K562 (cell line): ENCODE measurements at regions not wholly inside any gene's neighbourhood (a gene's known extent, or its start where the extent isn't known, plus 50 kb on each side); places are given as distances from the start of the nearest gene placed in this dataset.

ENCODE experiments used
- ATAC-seq: fragments of 200-7000 bp; cut with Tn5 transposase; 3 replicates; pipeline ENCODE4 v1.9.1; 2020; ENCODE audit warnings: moderate library complexity
- BruUV-seq: library from RNA; stranded (reverse); fragments of 400-500 nt; replicated peaks from 2 replicates; lab custom pipeline; 2021; lab: Mats Ljungman, UMichigan
- CTCF ChIA-PET: fragments of 300-600 bp; formaldehyde crosslinking; extraction: SDS; loops from one replicate; lab custom pipeline; 2021; ENCODE audit warnings: low intra/inter-chr PET ratio; lab: Yijun Ruan, JAX
- POLR2A ChIA-PET: fragments of 300-600, 350-650 bp; sonication (Branson Sonifier 250); formaldehyde crosslinking; extraction: SDS; loops from one replicate; lab custom pipeline; 2021; ENCODE audit warnings: antibody characterized with exemption, inconsistent platforms; lab: Yijun Ruan, JAX
- DNase-seq, 4 experiments: peaks; one replicate each; pipeline versions ENCODE4 v3.0.0 to v3.0.0-alpha.2; 2011 to 2018; ENCODE audit warnings: low spot score in 3 of 4, mixed read lengths in 3 of 4; ENCODE audit errors: extremely low read depth in 1 of 4
- FAIRE-seq: peaks from 2 replicates; lab custom pipeline; 2011; peaks lifted over from hg19 to GRCh38; lab: Jason Lieb, UNC
- H2AFZ ChIP-seq: 2 replicates; pipeline ENCODE4 v1.6.0; 2011; ENCODE audit warnings: low read depth, low read length, control low read depth, inconsistent platforms
- H3K27ac ChIP-seq: fragments of 200-600 bp; 3 replicates; pipeline ENCODE4 v1.8.0; 2011; ENCODE audit warnings: low read depth, mild to moderate bottlenecking, control low read depth, inconsistent platforms, low read length, moderate library complexity, mixed read lengths; ENCODE audit errors: extremely low read depth
- H3K27me3 ChIP-seq, 2 experiments: fragments of 300-600 bp in 1 of 2; 2 replicates in 1 of 2; 3 replicates in 1 of 2; pipeline versions ENCODE4 v1.6.0 to v1.8.0; 2011; ENCODE audit warnings: inconsistent platforms in 2 of 2, low read length in 2 of 2, mild to moderate bottlenecking in 1 of 2, mixed read lengths in 1 of 2, moderate library complexity in 1 of 2; ENCODE audit not compliant: control insufficient read depth in 2 of 2, insufficient read depth in 2 of 2
- H3K36me3 ChIP-seq: fragments of 300-600 bp; 3 replicates; pipeline ENCODE4 v1.8.0; 2011; ENCODE audit warnings: mild to moderate bottlenecking, low read length, inconsistent platforms; ENCODE audit not compliant: control insufficient read depth, insufficient read depth
- H3K4me1 ChIP-seq, 2 experiments: fragments of 200-600 bp in 1 of 2; replicated peaks in 1 of 2; 2 replicates in 1 of 2; 3 replicates in 1 of 2; pipeline versions ENCODE4 v1.5.1 to v1.8.0; 2011; ENCODE audit warnings: inconsistent platforms in 2 of 2, low read length in 2 of 2, mild to moderate bottlenecking in 1 of 2, mixed read lengths in 1 of 2, moderate library complexity in 1 of 2; ENCODE audit not compliant: control insufficient read depth in 2 of 2, insufficient read depth in 2 of 2
- H3K4me2 ChIP-seq: 2 replicates; pipeline ENCODE4 v1.6.1; 2011; ENCODE audit warnings: low read length, control low read depth, inconsistent platforms, mixed read lengths; ENCODE audit not compliant: insufficient read depth
- H3K4me3 ChIP-seq: fragments of 200-600 bp; sonication (generic), shearing (Covaris generic); 2 replicates; pipeline ENCODE4 v1.5.1; 2016; ENCODE audit warnings: control low read depth, inconsistent platforms
- H3K79me2 ChIP-seq: fragments of 200-600 bp; 3 replicates; pipeline ENCODE4 v1.8.0; 2011; ENCODE audit warnings: low read length, inconsistent platforms; ENCODE audit not compliant: control insufficient read depth, insufficient read depth
- H3K9ac ChIP-seq, 2 experiments: 2 replicates each; pipeline versions ENCODE4 v1.6.0 to v1.6.1; 2011; ENCODE audit warnings: low read depth in 2 of 2, low read length in 2 of 2, control low read depth in 1 of 2, inconsistent platforms in 1 of 2, mild to moderate bottlenecking in 1 of 2, mixed read lengths in 1 of 2; ENCODE audit not compliant: insufficient read depth in 1 of 2
- H3K9me1 ChIP-seq: one replicate; pipeline ENCODE4 v1.6.0; 2011; ENCODE audit warnings: inconsistent platforms, mild to moderate bottlenecking, low read length, moderate library complexity; ENCODE audit not compliant: control insufficient read depth, insufficient read depth
- H3K9me3 ChIP-seq: replicated peaks from 2 replicates; pipeline ENCODE4 v1.5.1; 2011; ENCODE audit warnings: low read depth, low read length, inconsistent platforms; ENCODE audit not compliant: control insufficient read depth, insufficient read depth
- H4K20me1 ChIP-seq: replicated peaks from 2 replicates; pipeline ENCODE4 v1.6.1; 2011; ENCODE audit warnings: low read length, inconsistent platforms, mixed read lengths; ENCODE audit not compliant: control insufficient read depth, insufficient read depth
- FOS ChIP-seq: IDR thresholded peaks from 3 replicates; pipeline ENCODE4 v1.6.1; 2011; ENCODE audit not compliant: insufficient read length; ENCODE audit errors: extremely low read depth
- FOXA1 ChIP-seq: fragments of 450-650 bp; IDR thresholded peaks from 2 replicates; pipeline ENCODE4 v1.6.1; 2016; ENCODE audit warnings: mild to moderate bottlenecking, borderline replicate concordance
- SMARCE1 ChIP-seq: fragments of 450-650 bp; IDR thresholded peaks from 2 replicates; pipeline ENCODE4 v1.7.1; 2016; ENCODE audit warnings: mild to moderate bottlenecking
- THRAP3 ChIP-seq: fragments of 450-650 bp; IDR thresholded peaks from 2 replicates; pipeline ENCODE4 v1.6.1; 2016; ENCODE audit warnings: mild to moderate bottlenecking, inconsistent platforms, borderline replicate concordance
- ZNF232 ChIP-seq: sonication (generic); formaldehyde crosslinking; IDR thresholded peaks from 2 replicates; pipeline ENCODE4 v1.8.0; 2022; ENCODE audit warnings: mild to moderate bottlenecking, missing genetic modification reagents
- WGBS: fragments of 100-300 bp; shearing (Covaris generic); methylation state at CpG from one replicate; pipeline ENCODE4 v1.1.6; 2016; ENCODE audit warnings: low coverage, mixed read lengths; ENCODE audit not compliant: insufficient coverage; ENCODE audit errors: missing lambda C conversion rate; 5-methylcytosine and 5-hydroxymethylcytosine counted together
- in situ Hi-C: fragments of 300-500 bp; cut with MboI; formaldehyde crosslinking; loops from 4 replicates; pipeline ENCODE4 v1.15.0; 2018; ENCODE audit warnings: inconsistent platforms, mixed read lengths
- intact Hi-C: fragments of 100-400 bp; cut with micrococcal nuclease; formaldehyde crosslinking; loops from 2 replicates; pipeline ENCODE4 v1.14.2; 2022
- TF ChIP-seq, protein P1 (sequence below), 2 experiments: fragments of 450-650 bp in 1 of 2; sonication (generic) in 1 of 2; formaldehyde crosslinking in 1 of 2; IDR thresholded peaks in 1 of 2; conservative IDR thresholded peaks in 1 of 2; 2 replicates each; pipeline versions ENCODE4 v1.6.1 to v1.8.1; 2016 to 2023; ENCODE audit warnings: mild to moderate bottlenecking in 2 of 2, moderate library complexity in 2 of 2, inconsistent platforms in 1 of 2, missing genetic modification reagents in 1 of 2
- TF ChIP-seq, protein P2 (sequence below): fragments of 250-450 bp; sonication (Bioruptor Pico); IDR thresholded peaks from 2 replicates; pipeline ENCODE4 v1.5.0; 2021; ENCODE audit warnings: mild to moderate bottlenecking, borderline replicate concordance
- TF ChIP-seq, protein P3 (sequence below): fragments of 450-650 bp; IDR thresholded peaks from 2 replicates; pipeline ENCODE4 v1.6.1; 2016; ENCODE audit warnings: low read depth
- TF ChIP-seq, protein P4 (sequence below): sonication (generic); IDR thresholded peaks from 2 replicates; pipeline ENCODE4 v1.6.1; 2016

DNA sequence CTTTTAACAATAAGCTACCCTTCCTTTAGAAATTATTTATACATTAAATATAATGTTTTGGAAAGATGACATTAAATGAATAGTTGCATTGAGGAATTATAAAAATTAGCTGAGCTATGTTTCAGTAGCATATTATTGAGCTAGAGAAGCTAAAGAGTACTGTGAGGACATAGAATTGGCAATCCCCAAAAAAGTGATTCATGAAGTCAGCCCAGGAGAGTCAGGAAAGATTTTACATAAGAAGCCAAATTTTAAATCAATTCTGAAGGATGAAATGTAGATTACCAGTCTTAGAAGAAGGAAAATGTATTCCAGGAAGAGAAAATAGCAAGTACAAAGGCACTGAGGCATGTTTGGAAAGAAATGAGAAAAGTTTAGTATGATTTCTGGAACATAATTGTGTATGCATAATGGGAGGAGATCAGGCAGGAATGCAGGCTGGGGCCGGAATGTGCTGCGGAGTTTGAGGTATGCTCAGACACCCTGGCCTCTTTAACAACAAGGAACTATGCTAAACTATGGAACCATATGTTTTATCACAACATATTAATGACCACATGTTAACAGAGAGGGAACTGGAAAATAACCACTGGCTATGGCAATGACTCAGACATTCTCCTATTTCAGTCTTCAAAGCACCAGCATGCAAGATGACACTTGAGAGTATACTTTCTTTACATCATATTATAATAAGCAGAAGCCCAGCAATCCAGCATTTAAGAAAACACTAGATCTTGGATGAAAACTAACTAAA lies 103.3 kb upstream of the COL8A1 start:
- H3K9me1 ChIP-seq, result no peaks in the 10 kb centered on the region
- no peaks in the 10 kb centered on the region for H4K20me1 ChIP-seq
- no peaks in the 10 kb centered on the region for H3K4me1 ChIP-seq
- intact Hi-C loops (no loop called here), in situ Hi-C loops (no loop called here)
- H3K4me3 ChIP-seq, result no peak overlapping the region
- no TSS peak for BruUV-seq
- H3K9me3 ChIP-seq, result no peaks in the 10 kb centered on the region
- no peaks in the 10 kb centered on the region for H3K27me3 ChIP-seq
- ATAC-seq (no peak), FAIRE-seq (no peak), DNase-seq (no peak)
- 0% methylated on average over 2 of the region's 2 CpGs for WGBS
- no peaks in the 10 kb centered on the region for H3K36me3 ChIP-seq
- H3K9ac ChIP-seq, result no peak overlapping the region
- no peak overlapping the region for H3K4me2 ChIP-seq
- no peaks in the 10 kb centered on the region for H3K79me2 ChIP-seq
- no peak overlapping the region for H3K27ac ChIP-seq
- ChIA-PET POLR2A (interaction anchor here (0.7 kb wide), 1 partner anchor 86 kb away, joined by 3 read pairs; no protein-coding TSS in a partner anchor), CTCF (no interaction called here)
- H2AFZ ChIP-seq, result no peak overlapping the region
- TF ChIP-seq SMARCE1 (no peak), FOS (no peak), ZNF232 (no peak), THRAP3 (no peak), FOXA1 (no peak)
- TF ChIP-seq, protein P1, sequence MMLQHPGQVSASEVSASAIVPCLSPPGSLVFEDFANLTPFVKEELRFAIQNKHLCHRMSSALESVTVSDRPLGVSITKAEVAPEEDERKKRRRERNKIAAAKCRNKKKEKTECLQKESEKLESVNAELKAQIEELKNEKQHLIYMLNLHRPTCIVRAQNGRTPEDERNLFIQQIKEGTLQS (IDR thresholded peaks at IDR 0.05), result no peak
- TF ChIP-seq, protein P1 (CRISPR knock-in tag; conservative IDR thresholded peaks at IDR 0.05), result no peak
- TF ChIP-seq, protein P2, sequence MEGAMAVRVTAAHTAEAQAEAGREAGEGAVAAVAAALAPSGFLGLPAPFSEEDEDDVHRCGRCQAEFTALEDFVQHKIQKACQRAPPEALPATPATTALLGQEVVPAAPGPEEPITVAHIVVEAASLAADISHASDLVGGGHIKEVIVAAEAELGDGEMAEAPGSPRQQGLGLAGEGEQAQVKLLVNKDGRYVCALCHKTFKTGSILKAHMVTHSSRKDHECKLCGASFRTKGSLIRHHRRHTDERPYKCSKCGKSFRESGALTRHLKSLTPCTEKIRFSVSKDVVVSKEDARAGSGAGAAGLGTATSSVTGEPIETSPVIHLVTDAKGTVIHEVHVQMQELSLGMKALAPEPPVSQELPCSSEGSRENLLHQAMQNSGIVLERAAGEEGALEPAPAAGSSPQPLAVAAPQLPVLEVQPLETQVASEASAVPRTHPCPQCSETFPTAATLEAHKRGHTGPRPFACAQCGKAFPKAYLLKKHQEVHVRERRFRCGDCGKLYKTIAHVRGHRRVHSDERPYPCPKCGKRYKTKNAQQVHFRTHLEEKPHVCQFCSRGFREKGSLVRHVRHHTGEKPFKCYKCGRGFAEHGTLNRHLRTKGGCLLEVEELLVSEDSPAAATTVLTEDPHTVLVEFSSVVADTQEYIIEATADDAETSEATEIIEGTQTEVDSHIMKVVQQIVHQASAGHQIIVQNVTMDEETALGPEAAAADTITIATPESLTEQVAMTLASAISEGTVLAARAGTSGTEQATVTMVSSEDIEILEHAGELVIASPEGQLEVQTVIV, result no peak
- TF ChIP-seq, protein P3, sequence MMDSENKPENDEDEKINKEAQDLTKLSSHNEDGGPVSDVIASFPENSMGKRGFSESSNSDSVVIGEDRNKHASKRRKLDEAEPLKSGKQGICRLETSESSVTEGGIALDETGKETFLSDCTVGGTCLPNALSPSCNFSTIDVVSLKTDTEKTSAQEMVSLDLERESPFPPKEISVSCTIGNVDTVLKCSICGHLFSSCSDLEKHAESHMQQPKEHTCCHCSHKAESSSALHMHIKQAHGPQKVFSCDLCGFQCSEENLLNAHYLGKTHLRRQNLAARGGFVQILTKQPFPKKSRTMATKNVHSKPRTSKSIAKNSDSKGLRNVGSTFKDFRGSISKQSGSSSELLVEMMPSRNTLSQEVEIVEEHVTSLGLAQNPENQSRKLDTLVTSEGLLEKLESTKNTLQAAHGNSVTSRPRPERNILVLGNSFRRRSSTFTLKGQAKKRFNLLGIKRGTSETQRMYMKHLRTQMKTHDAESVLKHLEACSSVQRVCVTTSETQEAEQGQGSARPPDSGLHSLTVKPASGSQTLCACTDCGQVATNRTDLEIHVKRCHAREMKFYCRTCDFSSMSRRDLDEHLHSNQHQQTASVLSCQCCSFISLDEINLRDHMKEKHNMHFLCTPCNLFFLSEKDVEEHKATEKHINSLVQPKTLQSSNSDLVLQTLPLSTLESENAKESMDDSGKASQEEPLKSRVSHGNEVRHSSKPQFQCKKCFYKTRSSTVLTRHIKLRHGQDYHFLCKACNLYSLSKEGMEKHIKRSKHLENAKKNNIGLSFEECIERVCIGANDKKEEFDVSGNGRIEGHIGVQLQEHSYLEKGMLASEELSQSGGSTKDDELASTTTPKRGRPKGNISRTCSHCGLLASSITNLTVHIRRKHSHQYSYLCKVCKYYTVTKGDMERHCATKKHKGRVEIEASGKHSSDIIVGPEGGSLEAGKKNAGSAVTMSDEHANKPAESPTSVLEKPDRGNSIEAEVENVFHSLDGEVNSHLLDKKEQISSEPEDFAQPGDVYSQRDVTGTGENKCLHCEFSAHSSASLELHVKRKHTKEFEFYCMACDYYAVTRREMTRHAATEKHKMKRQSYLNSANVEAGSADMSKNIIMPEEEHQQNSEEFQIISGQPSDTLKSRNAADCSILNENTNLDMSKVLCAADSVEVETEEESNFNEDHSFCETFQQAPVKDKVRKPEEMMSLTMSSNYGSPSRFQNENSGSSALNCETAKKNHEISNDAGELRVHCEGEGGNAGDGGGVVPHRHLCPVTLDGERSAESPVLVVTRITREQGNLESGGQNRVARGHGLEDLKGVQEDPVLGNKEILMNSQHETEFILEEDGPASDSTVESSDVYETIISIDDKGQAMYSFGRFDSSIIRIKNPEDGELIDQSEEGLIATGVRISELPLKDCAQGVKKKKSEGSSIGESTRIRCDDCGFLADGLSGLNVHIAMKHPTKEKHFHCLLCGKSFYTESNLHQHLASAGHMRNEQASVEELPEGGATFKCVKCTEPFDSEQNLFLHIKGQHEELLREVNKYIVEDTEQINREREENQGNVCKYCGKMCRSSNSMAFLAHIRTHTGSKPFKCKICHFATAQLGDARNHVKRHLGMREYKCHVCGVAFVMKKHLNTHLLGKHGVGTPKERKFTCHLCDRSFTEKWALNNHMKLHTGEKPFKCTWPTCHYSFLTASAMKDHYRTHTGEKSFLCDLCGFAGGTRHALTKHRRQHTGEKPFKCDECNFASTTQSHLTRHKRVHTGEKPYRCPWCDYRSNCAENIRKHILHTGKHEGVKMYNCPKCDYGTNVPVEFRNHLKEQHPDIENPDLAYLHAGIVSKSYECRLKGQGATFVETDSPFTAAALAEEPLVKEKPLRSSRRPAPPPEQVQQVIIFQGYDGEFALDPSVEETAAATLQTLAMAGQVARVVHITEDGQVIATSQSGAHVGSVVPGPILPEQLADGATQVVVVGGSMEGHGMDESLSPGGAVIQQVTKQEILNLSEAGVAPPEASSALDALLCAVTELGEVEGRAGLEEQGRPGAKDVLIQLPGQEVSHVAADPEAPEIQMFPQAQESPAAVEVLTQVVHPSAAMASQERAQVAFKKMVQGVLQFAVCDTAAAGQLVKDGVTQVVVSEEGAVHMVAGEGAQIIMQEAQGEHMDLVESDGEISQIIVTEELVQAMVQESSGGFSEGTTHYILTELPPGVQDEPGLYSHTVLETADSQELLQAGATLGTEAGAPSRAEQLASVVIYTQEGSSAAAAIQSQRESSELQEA, result no peak
- TF ChIP-seq, protein P4, sequence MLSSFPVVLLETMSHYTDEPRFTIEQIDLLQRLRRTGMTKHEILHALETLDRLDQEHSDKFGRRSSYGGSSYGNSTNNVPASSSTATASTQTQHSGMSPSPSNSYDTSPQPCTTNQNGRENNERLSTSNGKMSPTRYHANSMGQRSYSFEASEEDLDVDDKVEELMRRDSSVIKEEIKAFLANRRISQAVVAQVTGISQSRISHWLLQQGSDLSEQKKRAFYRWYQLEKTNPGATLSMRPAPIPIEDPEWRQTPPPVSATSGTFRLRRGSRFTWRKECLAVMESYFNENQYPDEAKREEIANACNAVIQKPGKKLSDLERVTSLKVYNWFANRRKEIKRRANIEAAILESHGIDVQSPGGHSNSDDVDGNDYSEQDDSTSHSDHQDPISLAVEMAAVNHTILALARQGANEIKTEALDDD, result no peak
